Spleen (tissue), 11 donors: ENCODE measurements at regions not wholly inside any gene's neighbourhood (a gene's known extent, or its start where the extent isn't known, plus 50 kb on each side); places are given as distances from the start of the nearest gene placed in this dataset.

ENCODE experiments used
- DNase-seq: peaks from one replicate; pipeline ENCODE4 v3.0.0-alpha.2; 2020
- H3K27ac ChIP-seq, 8 donors: fragments of 200-600 bp; sonication (generic) in 7 of 8; 1 replicate in 4 of 8; 2 replicates in 4 of 8; pipeline versions ENCODE4 v1.5.0 to v1.8.0; 2016 to 2021; ENCODE audit warnings: inconsistent platforms in 4 of 8, mild to moderate bottlenecking in 4 of 8, moderate library complexity in 1 of 8
- H3K27me3 ChIP-seq, 7 donors: fragments of 200-600 bp; sonication (generic) in 6 of 7; replicated peaks in 1 of 7; 1 replicate in 4 of 7; 2 replicates in 3 of 7; pipeline versions ENCODE4 v1.5.0 to v1.8.0; 2016 to 2021; ENCODE audit warnings: inconsistent platforms in 3 of 7, mild to moderate bottlenecking in 1 of 7
- H3K36me3 ChIP-seq, 6 donors: fragments of 200-600 bp; sonication (generic) in 5 of 6; 1 replicate in 4 of 6; 2 replicates in 2 of 6; pipeline versions ENCODE4 v1.5.0 to v1.8.0; 2016 to 2021; ENCODE audit warnings: inconsistent platforms in 2 of 6
- H3K4me1 ChIP-seq, 6 donors: fragments of 200-600 bp; sonication (generic) in 5 of 6; 1 replicate in 3 of 6; 2 replicates in 3 of 6; pipeline versions ENCODE4 v1.5.0 to v1.8.0; 2016 to 2021; ENCODE audit warnings: inconsistent platforms in 3 of 6
- H3K4me3 ChIP-seq, 8 donors: fragments of 200-600 bp; sonication (generic) in 7 of 8; 1 replicate in 4 of 8; 2 replicates in 4 of 8; pipeline versions ENCODE4 v1.5.0 to v1.8.0; 2016 to 2021; ENCODE audit warnings: inconsistent platforms in 4 of 8, mild to moderate bottlenecking in 4 of 8, moderate library complexity in 2 of 8
- H3K9me3 ChIP-seq, 8 donors: fragments of 200-600 bp; sonication (generic) in 7 of 8; 1 replicate in 4 of 8; 2 replicates in 4 of 8; pipeline versions ENCODE4 v1.5.0 to v1.8.0; 2016 to 2021; ENCODE audit warnings: inconsistent platforms in 4 of 8
- CTCF ChIP-seq, 11 experiments: fragments of 200-600 bp in 7 of 11; fragments of 450-650 bp in 4 of 11; sonication (generic) in 4 of 11; IDR thresholded peaks in 8 of 11; conservative IDR thresholded peaks in 3 of 11; 1 replicate in 7 of 11; 2 replicates in 4 of 11; pipeline versions ENCODE4 v1.4.0 to v1.8.0; 2016 to 2021; ENCODE audit warnings: antibody characterized with exemption in 11 of 11, inconsistent platforms in 4 of 11, mild to moderate bottlenecking in 1 of 11
- POLR2A ChIP-seq, 3 donors: fragments of 450-650 bp; IDR thresholded peaks; one replicate each; pipeline ENCODE4 v1.5.1; 2017; ENCODE audit warnings: antibody characterized with exemption in 3 of 3, mild to moderate bottlenecking in 1 of 3
- POLR2AphosphoS5 ChIP-seq, 3 donors: sonication (generic); formaldehyde crosslinking; IDR thresholded peaks; one replicate each; pipeline ENCODE4 v1.5.1; 2017; ENCODE audit warnings: antibody characterized with exemption in 3 of 3
- WGBS, 5 donors: extraction: QIAGEN DNeasy Blood & Tissue Kit in 3 of 5; methylation state at CpG; one replicate each; pipeline versions ENCODE4 v1.1.5 to v1.1.7; 2013 to 2018; 5-methylcytosine and 5-hydroxymethylcytosine counted together
- intact Hi-C: fragments of 100-400 bp; cut with DNase I; formaldehyde crosslinking; loops from one replicate; pipeline ENCODE4 v1.15.0; 2023; ENCODE audit warnings: low total_unique reads
- donor health status: healthy with polysubstance abuse.
- donor health status: DM: no; HTN: no; CAD: no; lungs with moderate emphysema.
- donor health status: DM: no; HTN: no; CAD: no.
- donor health status: Bipolar disorder and iron deficiency.
- donor health status: healthy.
- donor health status: DM: no; HTN: no; CAD: no.
- donor health status: DM: yes; HTN: yes; CAD: no.

GRCh38 chr11:119785131-119785530 is 56.1 kb upstream of the NECTIN1 start:
- Histone ChIP-seq H3K4me1 (no peaks in the 10 kb centered on the region), H3K27ac (no peak overlapping the region), H3K27me3 (peaks cover 0 to 58% (median 0%) of the 10 kb centered on the region in 7 donors), H3K36me3 (no peaks in the 10 kb centered on the region), H3K4me3 (no peak overlapping the region), H3K9me3 (peaks cover 0 to 13% (median 0%) of the 10 kb centered on the region in 8 donors)
- 46 to 69% (median 54%) methylated on average over 2 of the region's 2 CpGs for WGBS, 5 donors
- peak; percentile 15 for DNase-seq
- intact Hi-C loops: no loop called here
- no peak for TF ChIP-seq POLR2A (IDR thresholded peaks at IDR 0.05)
- TF ChIP-seq POLR2AphosphoS5 (IDR thresholded peaks at IDR 0.05): no peak
- no peak for TF ChIP-seq CTCF (IDR thresholded peaks at IDR 0.05 in 8 of 11, conservative IDR thresholded peaks at IDR 0.05 in 3 of 11)

- no peaks in the 10 kb centered on the region for H3K4me1 ChIP-seq
- peak; percentile 25 for DNase-seq
- peaks cover 0 to 56% (median 0%) of the 10 kb centered on the region in 7 donors for H3K27me3 ChIP-seq
- intact Hi-C loops: no loop called here
- H3K27ac ChIP-seq: no peak overlapping the region
- H3K36me3 ChIP-seq: no peaks in the 10 kb centered on the region
- peaks cover 0 to 13% (median 0%) of the 10 kb centered on the region in 8 donors for H3K9me3 ChIP-seq
- no peak overlapping the region for H3K4me3 ChIP-seq
- TF ChIP-seq CTCF (IDR thresholded peaks at IDR 0.05 in 8 of 11, conservative IDR thresholded peaks at IDR 0.05 in 3 of 11) (no peak), POLR2AphosphoS5 (IDR thresholded peaks at IDR 0.05) (no peak), POLR2A (IDR thresholded peaks at IDR 0.05) (no peak)
- 75 to 87% (median 79%) methylated on average over 6 of the region's 6 CpGs for WGBS, 5 donors
Observed at GRCh38 chr11:119784421-119784820, 55.4 kb upstream of the NECTIN1 start.

GRCh38 chr11:119783466-119784400 is 54.7 kb upstream of the NECTIN1 start:
- intact Hi-C loops: no loop called here
- WGBS, 5 donors: 71 to 85% (median 82%) methylated on average over 7 to 8 of the region's 8 CpGs
- Histone ChIP-seq H3K4me1 (no peaks in the 10 kb centered on the region), H3K27me3 (peaks cover 0 to 53% (median 0%) of the 10 kb centered on the region in 7 donors), H3K36me3 (no peaks in the 10 kb centered on the region), H3K4me3 (no peak overlapping the region), H3K27ac (no peak overlapping the region), H3K9me3 (peaks cover 0 to 13% (median 0%) of the 10 kb centered on the region in 8 donors)
- peak; percentile 49 for DNase-seq
- TF ChIP-seq CTCF (IDR thresholded peaks at IDR 0.05 in 8 of 11, conservative IDR thresholded peaks at IDR 0.05 in 3 of 11) (no peak), POLR2A (IDR thresholded peaks at IDR 0.05) (no peak), POLR2AphosphoS5 (IDR thresholded peaks at IDR 0.05) (no peak)

GRCh38 chr11:119782739-119783072 is 53.7 kb upstream of the NECTIN1 start:
- peak; percentile 31 for DNase-seq

More at GRCh38 chr11:119782739-119783072, 53.7 kb upstream of the NECTIN1 start:
- H3K9me3 ChIP-seq: peaks cover 0 to 13% (median 0%) of the 10 kb centered on the region in 8 donors
- H3K36me3 ChIP-seq: no peaks in the 10 kb centered on the region
- TF ChIP-seq CTCF (IDR thresholded peaks at IDR 0.05 in 8 of 11, conservative IDR thresholded peaks at IDR 0.05 in 3 of 11) (no peak), POLR2AphosphoS5 (IDR thresholded peaks at IDR 0.05) (no peak), POLR2A (IDR thresholded peaks at IDR 0.05) (no peak)
- peaks cover 0 to 54% (median 0%) of the 10 kb centered on the region in 7 donors for H3K27me3 ChIP-seq
- no peak overlapping the region for H3K4me3 ChIP-seq
- H3K27ac ChIP-seq: no peak overlapping the region
- 45 to 54% (median 51%) methylated on average over 6 of the region's 6 CpGs for WGBS, 5 donors
- intact Hi-C loops: no loop called here
- H3K4me1 ChIP-seq: no peaks in the 10 kb centered on the region
